GM20000 (cell line): ENCODE measurements at regions not wholly inside any gene's neighbourhood (a gene's known extent, or its start where the extent isn't known, plus 50 kb on each side); places are given as distances from the start of the nearest gene placed in this dataset.

ENCODE experiments used
- DNase-seq: peaks from one replicate; pipeline ENCODE4 v3.0.0; 2012; ENCODE audit warnings: low spot score
- TF ChIP-seq, protein P1 (sequence below): IDR thresholded peaks from 2 replicates; pipeline ENCODE4 v1.5.1; 2012; ENCODE audit warnings: mild to moderate bottlenecking, control low read depth; ENCODE audit errors: extremely low read depth, missing control alignments

DNA sequence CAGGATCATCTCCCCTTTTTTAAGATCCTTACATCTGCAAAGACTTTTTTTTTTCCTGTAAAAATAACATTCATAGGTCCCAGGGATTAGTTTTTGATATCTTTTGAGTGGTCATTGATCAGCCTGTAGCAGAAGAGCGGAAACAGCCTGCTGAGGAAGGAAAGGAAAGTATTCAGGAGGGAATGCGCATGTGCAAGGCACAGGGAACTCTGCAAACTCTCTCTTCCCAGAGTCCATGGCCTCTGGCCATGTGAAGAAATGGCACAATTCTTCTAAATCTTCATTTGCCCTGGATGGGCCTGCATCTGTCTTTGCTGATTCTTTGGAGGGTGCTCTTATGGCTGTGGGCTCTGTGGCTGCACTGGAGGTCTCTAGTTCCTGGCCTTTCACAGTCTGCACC, 60.1 kb upstream of the SKOR2 start:
- TF ChIP-seq, protein P1, sequence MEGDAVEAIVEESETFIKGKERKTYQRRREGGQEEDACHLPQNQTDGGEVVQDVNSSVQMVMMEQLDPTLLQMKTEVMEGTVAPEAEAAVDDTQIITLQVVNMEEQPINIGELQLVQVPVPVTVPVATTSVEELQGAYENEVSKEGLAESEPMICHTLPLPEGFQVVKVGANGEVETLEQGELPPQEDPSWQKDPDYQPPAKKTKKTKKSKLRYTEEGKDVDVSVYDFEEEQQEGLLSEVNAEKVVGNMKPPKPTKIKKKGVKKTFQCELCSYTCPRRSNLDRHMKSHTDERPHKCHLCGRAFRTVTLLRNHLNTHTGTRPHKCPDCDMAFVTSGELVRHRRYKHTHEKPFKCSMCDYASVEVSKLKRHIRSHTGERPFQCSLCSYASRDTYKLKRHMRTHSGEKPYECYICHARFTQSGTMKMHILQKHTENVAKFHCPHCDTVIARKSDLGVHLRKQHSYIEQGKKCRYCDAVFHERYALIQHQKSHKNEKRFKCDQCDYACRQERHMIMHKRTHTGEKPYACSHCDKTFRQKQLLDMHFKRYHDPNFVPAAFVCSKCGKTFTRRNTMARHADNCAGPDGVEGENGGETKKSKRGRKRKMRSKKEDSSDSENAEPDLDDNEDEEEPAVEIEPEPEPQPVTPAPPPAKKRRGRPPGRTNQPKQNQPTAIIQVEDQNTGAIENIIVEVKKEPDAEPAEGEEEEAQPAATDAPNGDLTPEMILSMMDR: no peak
- DNase-seq: no peak
